Neural crest cell (in vitro differentiated cells): ENCODE measurements at regions not wholly inside any gene's neighbourhood (a gene's known extent, or its start where the extent isn't known, plus 50 kb on each side); places are given as distances from the start of the nearest gene placed in this dataset.
"Not testable (repeated sequence)": the region's sequence is repeated elsewhere in the genome, so short reads cannot be mapped to it uniquely, and the experiment has no call there.

Source experiments
- DNase-seq: peaks from one replicate; pipeline ENCODE4 v3.0.0; 2021; ENCODE audit warnings: low read depth, mixed read lengths, low spot score
- H3K27ac Mint-ChIP-seq: one replicate; pipeline ENCODE4 v1.8.0; 2021; ENCODE audit warnings: mild to moderate bottlenecking, mixed read lengths; ENCODE audit not compliant: unreplicated experiment
- H3K27me3 Mint-ChIP-seq: 2 replicates; pipeline ENCODE4 v1.8.0; 2021; ENCODE audit warnings: low read depth, mild to moderate bottlenecking, mixed read lengths
- H3K36me3 Mint-ChIP-seq: 2 replicates; pipeline ENCODE4 v1.8.0; 2021; ENCODE audit warnings: low read depth, mild to moderate bottlenecking, mixed read lengths
- H3K4me1 Mint-ChIP-seq: 2 replicates; pipeline ENCODE4 v1.8.0; 2021; ENCODE audit warnings: mixed read lengths
- H3K4me3 Mint-ChIP-seq: one replicate; pipeline ENCODE4 v1.8.0; 2021; ENCODE audit warnings: mild to moderate bottlenecking, mixed read lengths
- H3K9me3 Mint-ChIP-seq: 2 replicates; pipeline ENCODE4 v1.8.0; 2021; ENCODE audit warnings: mixed read lengths
- TF ChIP-seq, protein P1 (sequence below): fragments of 200-600 bp; sonication (generic); conservative IDR thresholded peaks from 2 replicates; pipeline ENCODE4 v1.5.0; 2021; ENCODE audit warnings: antibody characterized with exemption, mild to moderate bottlenecking

DNA sequence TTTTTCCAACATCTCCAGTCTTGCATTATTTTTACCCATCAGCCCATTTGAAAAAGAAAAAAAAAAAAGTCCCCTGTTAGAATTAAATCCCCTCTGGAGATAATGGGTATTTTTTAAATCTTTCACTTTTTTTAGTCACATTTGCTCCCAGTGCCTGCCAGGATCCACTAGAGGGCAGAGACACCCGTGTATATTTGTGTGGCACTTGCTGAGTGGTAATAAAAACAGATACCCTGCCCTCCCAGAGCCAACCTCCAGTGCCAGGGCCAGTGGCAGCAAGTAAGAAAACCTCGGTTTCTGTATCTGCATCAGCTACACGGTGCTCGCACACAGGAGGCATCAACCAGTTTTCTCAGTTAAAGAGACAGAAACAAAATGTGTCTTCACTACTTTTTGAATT lies 135.1 kb upstream of the DUSP22 start:
- not testable (repeated sequence) for H3K27ac Mint-ChIP-seq, DNase-seq, H3K4me1 Mint-ChIP-seq, H3K36me3 Mint-ChIP-seq, H3K9me3 Mint-ChIP-seq, H3K4me3 Mint-ChIP-seq
- H3K27me3 Mint-ChIP-seq = peaks cover 69% of the 10 kb centered on the region
- TF ChIP-seq, protein P1, sequence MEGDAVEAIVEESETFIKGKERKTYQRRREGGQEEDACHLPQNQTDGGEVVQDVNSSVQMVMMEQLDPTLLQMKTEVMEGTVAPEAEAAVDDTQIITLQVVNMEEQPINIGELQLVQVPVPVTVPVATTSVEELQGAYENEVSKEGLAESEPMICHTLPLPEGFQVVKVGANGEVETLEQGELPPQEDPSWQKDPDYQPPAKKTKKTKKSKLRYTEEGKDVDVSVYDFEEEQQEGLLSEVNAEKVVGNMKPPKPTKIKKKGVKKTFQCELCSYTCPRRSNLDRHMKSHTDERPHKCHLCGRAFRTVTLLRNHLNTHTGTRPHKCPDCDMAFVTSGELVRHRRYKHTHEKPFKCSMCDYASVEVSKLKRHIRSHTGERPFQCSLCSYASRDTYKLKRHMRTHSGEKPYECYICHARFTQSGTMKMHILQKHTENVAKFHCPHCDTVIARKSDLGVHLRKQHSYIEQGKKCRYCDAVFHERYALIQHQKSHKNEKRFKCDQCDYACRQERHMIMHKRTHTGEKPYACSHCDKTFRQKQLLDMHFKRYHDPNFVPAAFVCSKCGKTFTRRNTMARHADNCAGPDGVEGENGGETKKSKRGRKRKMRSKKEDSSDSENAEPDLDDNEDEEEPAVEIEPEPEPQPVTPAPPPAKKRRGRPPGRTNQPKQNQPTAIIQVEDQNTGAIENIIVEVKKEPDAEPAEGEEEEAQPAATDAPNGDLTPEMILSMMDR = peak; percentile 36

DNA sequence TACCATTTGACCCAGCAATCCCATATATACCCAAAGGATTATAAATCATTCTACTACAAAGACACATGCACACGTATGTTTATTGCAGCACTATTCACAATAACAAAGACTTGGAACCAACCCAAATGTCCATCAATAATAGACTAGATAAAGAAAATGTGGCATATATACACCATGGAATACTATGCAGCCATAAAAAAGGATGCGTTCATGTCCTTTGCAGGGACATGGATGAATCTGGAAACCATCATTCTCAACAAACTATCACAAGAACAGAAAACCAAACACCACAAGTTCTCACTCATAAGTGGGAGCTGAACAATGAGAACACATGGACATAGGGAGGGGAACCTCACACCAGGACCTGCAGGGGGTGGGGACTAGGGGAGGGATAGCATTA lies 130.6 kb upstream of the DUSP22 start:
- H3K9me3 Mint-ChIP-seq, H3K4me3 Mint-ChIP-seq, H3K36me3 Mint-ChIP-seq, DNase-seq, H3K4me1 Mint-ChIP-seq, H3K27ac Mint-ChIP-seq: not testable (repeated sequence)
- peaks cover 69% of the 10 kb centered on the region for H3K27me3 Mint-ChIP-seq

DNA sequence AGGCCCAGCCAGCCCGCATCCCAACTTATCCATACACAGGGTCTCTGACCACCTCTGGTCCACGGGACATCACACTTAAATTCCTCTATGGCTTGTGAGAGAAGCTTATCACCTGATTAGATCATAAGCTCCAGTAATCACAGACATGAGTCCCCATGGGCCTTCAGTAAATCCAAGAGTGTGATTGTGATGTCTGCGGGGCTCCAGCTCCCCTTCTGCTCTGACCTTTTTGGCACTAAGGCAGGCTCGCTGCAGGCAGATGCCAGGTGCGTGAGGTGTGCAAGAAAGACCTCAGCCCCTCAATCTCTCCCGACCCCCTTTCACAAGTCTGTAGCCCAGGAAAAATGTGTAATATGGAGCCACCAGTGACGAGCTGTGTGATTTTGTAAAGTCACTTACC lies 127.6 kb upstream of the DUSP22 start:
- DNase-seq = no peak
- Mint-ChIP-seq H3K36me3 (no peaks in the 10 kb centered on the region), H3K27ac (no peak overlapping the region), H3K4me3 (no peak overlapping the region), H3K27me3 (peaks cover 58% of the 10 kb centered on the region), H3K9me3 (no peaks in the 10 kb centered on the region), H3K4me1 (no peaks in the 10 kb centered on the region)
- TF ChIP-seq, protein P1 = no peak

DNA sequence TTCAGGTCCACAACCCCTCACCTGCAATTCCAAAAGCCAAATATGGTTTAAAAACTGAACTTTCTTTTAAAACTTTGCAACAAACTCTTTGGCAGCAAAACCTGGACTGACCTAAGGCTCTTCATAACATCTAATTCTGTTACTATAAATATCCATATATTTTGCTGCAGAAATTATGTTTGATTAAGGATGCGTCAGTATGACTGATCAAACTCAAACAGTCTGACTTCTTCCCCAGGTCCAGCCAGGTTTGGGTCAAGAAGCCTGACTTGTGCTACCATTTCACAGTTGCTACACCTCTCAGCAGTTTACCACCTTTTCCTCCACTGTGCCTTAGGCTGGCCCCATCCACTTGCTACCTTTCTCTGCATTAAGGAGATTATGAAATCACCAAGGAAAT lies 127.0 kb upstream of the DUSP22 start:
- H3K4me1 Mint-ChIP-seq = no peaks in the 10 kb centered on the region
- no peak overlapping the region for H3K4me3 Mint-ChIP-seq
- TF ChIP-seq, protein P1 = no peak
- no peak overlapping the region for H3K27ac Mint-ChIP-seq
- DNase-seq = no peak
- H3K27me3 Mint-ChIP-seq = peaks cover 56% of the 10 kb centered on the region
- no peaks in the 10 kb centered on the region for H3K36me3 Mint-ChIP-seq
- H3K9me3 Mint-ChIP-seq = no peaks in the 10 kb centered on the region

DNA sequence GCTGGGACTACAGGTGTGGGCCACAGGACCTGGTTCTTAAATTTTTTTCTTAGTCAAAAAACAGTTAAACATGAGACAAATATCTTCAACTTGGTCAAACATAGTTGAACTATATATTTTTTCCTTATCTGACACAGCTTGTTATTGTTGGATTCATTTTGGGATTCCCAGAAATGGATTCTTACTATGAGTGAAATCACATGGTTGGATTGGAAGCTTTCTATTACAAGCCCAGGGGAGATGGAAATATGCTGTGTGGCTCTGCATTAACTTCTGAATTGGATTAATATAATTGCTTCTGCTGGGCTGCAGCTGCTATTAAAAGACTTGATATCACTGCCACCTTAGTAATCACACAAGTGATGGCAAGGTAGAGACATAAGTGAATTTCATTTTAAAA lies 126.4 kb upstream of the DUSP22 start:
- Mint-ChIP-seq H3K36me3 (no peaks in the 10 kb centered on the region), H3K9me3 (no peaks in the 10 kb centered on the region), H3K27me3 (peaks cover 56% of the 10 kb centered on the region), H3K4me3 (no peak overlapping the region), H3K27ac (no peak overlapping the region), H3K4me1 (no peaks in the 10 kb centered on the region)
- TF ChIP-seq, protein P1 = no peak
- DNase-seq = no peak

DNA sequence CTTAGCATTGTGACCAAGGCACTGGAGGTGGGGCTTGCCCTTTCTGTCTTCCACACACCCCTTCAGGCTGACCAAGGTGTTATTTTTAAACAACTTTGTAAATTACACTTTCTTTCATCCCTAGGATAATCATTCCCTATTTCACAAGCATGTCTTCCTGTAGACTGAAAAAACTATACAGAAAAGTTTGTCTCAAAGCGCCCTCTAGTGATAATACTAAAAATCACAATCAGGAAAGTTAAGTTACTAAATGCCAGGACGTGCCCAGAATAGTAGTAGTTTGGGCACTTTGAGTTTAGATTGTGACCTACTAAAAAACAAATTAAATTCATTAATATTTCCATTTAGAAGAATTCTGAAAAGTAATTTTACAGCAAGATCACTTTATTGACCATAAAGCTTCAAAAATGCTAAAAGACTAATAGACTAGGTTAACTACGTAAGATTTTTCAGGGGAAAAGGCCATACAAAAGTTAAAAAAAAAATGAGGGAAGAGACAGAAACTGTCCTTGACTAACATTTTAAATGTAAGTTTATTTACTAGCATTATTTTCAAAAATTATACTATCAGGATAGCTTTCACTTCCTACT lies 123.3 kb upstream of the DUSP22 start:
- no peak overlapping the region for H3K27ac Mint-ChIP-seq
- no peak for DNase-seq
- H3K9me3 Mint-ChIP-seq = no peaks in the 10 kb centered on the region
- H3K4me1 Mint-ChIP-seq = no peaks in the 10 kb centered on the region
- H3K27me3 Mint-ChIP-seq = peaks cover 61% of the 10 kb centered on the region
- TF ChIP-seq, protein P1 = peak; percentile 78
- H3K36me3 Mint-ChIP-seq = no peaks in the 10 kb centered on the region
- H3K4me3 Mint-ChIP-seq = no peak overlapping the region
